ENCODE measurements at regions not wholly inside any gene's neighbourhood (a gene's known extent, or its start where the extent isn't known, plus 50 kb on each side); places are given as distances from the start of the nearest gene placed in this dataset.

- RAD21 ChIA-PET (ENCODE audit: low non-redundant PET in 1 of 2, low total read pairs in 2 of 2, uncharacterized antibody in 2 of 2, unreplicated experiment in 2 of 2) = no interaction called here
- Histone ChIP-seq H3K36me3 (ENCODE audit: control insufficient read depth in 1 of 2, insufficient read depth in 2 of 2, low read length in 2 of 2) (no peaks in the 10 kb centered on the region), H3K9me2 (ENCODE audit: insufficient read depth) (no peaks in the 10 kb centered on the region), H2AFZ (ENCODE audit: low read depth, low read length, poor library complexity, severe bottlenecking) (no peak overlapping the region), H3K4me1 (ENCODE audit: control insufficient read depth in 1 of 2, insufficient read depth in 2 of 2, low read length in 2 of 2) (no peaks in the 10 kb centered on the region), H3K79me2 (ENCODE audit: insufficient read depth, low read length) (no peaks in the 10 kb centered on the region), H3K9me3 (ENCODE audit: control insufficient read depth in 1 of 2, insufficient read depth in 1 of 2, low read depth in 1 of 2, low read length in 2 of 2) (0 out of 4 replicates have a peak, but pooled peaks cover 0 to 3% of the 10 kb centered on the region in 2 experiments), H4K20me1 (ENCODE audit: insufficient read depth) (no peaks in the 10 kb centered on the region), H3K27ac (ENCODE audit: low read depth, low read length) (no peak overlapping the region), H3K9ac (ENCODE audit: low read length) (no peak overlapping the region), H3K4me2 (ENCODE audit: low read length) (no peak overlapping the region), H3K4me3 (replicated peaks in 1 of 2; ENCODE audit: low read depth in 1 of 2, low read length in 2 of 2) (no peak overlapping the region), H3K27me3 (ENCODE audit: insufficient read depth, low read length) (peaks cover 5% of the 10 kb centered on the region; the same call in 1 of the 2 replicates)
- DNase-seq (ENCODE audit: low read depth, low spot score) (no peak), ATAC-seq (no peak)
- TF ChIP-seq FOSL1 (IDR thresholded peaks at IDR 0.05; ENCODE audit: low read depth) (no peak), CEBPB (IDR thresholded peaks at IDR 0.05; ENCODE audit: low read depth) (no peak), SIN3A (IDR thresholded peaks at IDR 0.05; ENCODE audit: low read depth) (no peak), CTCF (IDR thresholded peaks at IDR 0.05 in 2 of 3, conservative IDR thresholded peaks at IDR 0.05 in 1 of 3; ENCODE audit: borderline replicate concordance in 1 of 3, insufficient read depth in 1 of 3, low read depth in 2 of 3, low read length in 2 of 3) (no peak), REST (IDR thresholded peaks at IDR 0.05; ENCODE audit: low read depth) (no peak)
- intact Hi-C loops (cut with micrococcal nuclease) = no loop called here
- CTCF ChIA-PET = no interaction called here
- no TSS peak for BruUV-seq (replicated peaks)
- POLR2A ChIA-PET = no interaction called here
These were observed 63.9 kb upstream of the SYK start for GRCh38 chr9:90737742-90738141.

Measured in HCT116 (cell line).